C4-2B (cell line): ENCODE measurements at regions not wholly inside any gene's neighbourhood (a gene's known extent, or its start where the extent isn't known, plus 50 kb on each side); places are given as distances from the start of the nearest gene placed in this dataset.

ENCODE experiments used
- CTCF ChIP-seq: fragments of 450-650 bp; conservative IDR thresholded peaks from 2 replicates; pipeline ENCODE4 v1.5.1; 2017; ENCODE audit warnings: mild to moderate bottlenecking
- ZFX ChIP-seq: fragments of 450-650 bp; IDR thresholded peaks from 2 replicates; pipeline ENCODE4 v1.6.1; 2017

GRCh38 chr1:5628416-5628815 is 363.8 kb downstream of the NPHP4 start:
- no peak for TF ChIP-seq CTCF
- no peak for TF ChIP-seq ZFX
